Muscle of back (tissue), 3 donors: ENCODE measurements at regions not wholly inside any gene's neighbourhood (a gene's known extent, or its start where the extent isn't known, plus 50 kb on each side); places are given as distances from the start of the nearest gene placed in this dataset.
"Not testable (repeated sequence)": the region's sequence is repeated elsewhere in the genome, so short reads cannot be mapped to it uniquely, and the experiment has no call there.

ENCODE experiments used
- DNase-seq, 3 donors: peaks; one replicate each; pipeline versions ENCODE4 v3.0.0 to v3.0.0-alpha.2; 2013

- DNase-seq: no peak
Observed at GRCh38 chr13:111493468-111493867, 173.0 kb downstream of the TEX29 start.

GRCh38 chr13:111494641-111495040 is 174.2 kb downstream of the TEX29 start:
- no peak for DNase-seq

- DNase-seq: not testable (repeated sequence)
Observed at GRCh38 chr13:111501596-111502535, 181.4 kb downstream of the TEX29 start.

GRCh38 chr13:111502957-111503356 is 182.5 kb downstream of the TEX29 start:
- no peak for DNase-seq

- DNase-seq: no peak
Observed at GRCh38 chr13:111503376-111503775, 182.9 kb downstream of the TEX29 start.

- DNase-seq: no peak
Observed at GRCh38 chr13:111503905-111504695, 183.7 kb downstream of the TEX29 start.

- no peak for DNase-seq
Observed at GRCh38 chr13:111505175-111505777, 184.8 kb downstream of the TEX29 start.

GRCh38 chr13:111506125-111506524 is 185.7 kb downstream of the TEX29 start:
- no peak for DNase-seq

GRCh38 chr13:111506621-111507020 is 186.2 kb downstream of the TEX29 start:
- no peak for DNase-seq

GRCh38 chr13:111508164-111508870 is 187.9 kb downstream of the TEX29 start:
- DNase-seq: no peak

- no peak for DNase-seq
Observed at GRCh38 chr13:111508902-111509509, 188.6 kb downstream of the TEX29 start.

- DNase-seq: no peak
Observed at GRCh38 chr13:111510502-111511218, 190.2 kb downstream of the TEX29 start.

- DNase-seq: no peak
Observed at GRCh38 chr13:111511219-111511732, 190.8 kb downstream of the TEX29 start.

- no peak for DNase-seq
Observed at GRCh38 chr13:111511805-111512504, 191.5 kb downstream of the TEX29 start.

GRCh38 chr13:111512707-111513106 is 192.3 kb downstream of the TEX29 start:
- DNase-seq: no peak

- no peak for DNase-seq
Observed at GRCh38 chr13:111513766-111514609, 193.5 kb downstream of the TEX29 start.

- no peak for DNase-seq
Observed at GRCh38 chr13:111514610-111515306, 194.3 kb downstream of the TEX29 start.

- DNase-seq: no peak
Observed at GRCh38 chr13:111515307-111515617, 194.8 kb downstream of the TEX29 start.
